Keratinocyte (primary cell): ENCODE measurements at regions not wholly inside any gene's neighbourhood (a gene's known extent, or its start where the extent isn't known, plus 50 kb on each side); places are given as distances from the start of the nearest gene placed in this dataset.

ENCODE experiments used
- CTCF ChIP-seq, 3 experiments: IDR thresholded peaks in 1 of 3; conservative IDR thresholded peaks in 1 of 3; optimal IDR thresholded peaks in 1 of 3; 2 replicates in 2 of 3; 3 replicates in 1 of 3; pipeline versions ENCODE3 to v1.5.1; 2011; ENCODE audit warnings: low read length in 3 of 3, mild to moderate bottlenecking in 3 of 3, moderate library complexity in 2 of 3, control low read depth in 1 of 3, inconsistent platforms in 1 of 3; ENCODE audit not compliant: insufficient read depth in 2 of 3; ENCODE audit errors: extremely low read depth in 1 of 3
- EZH2 ChIP-seq: IDR thresholded peaks from one replicate; pipeline ENCODE4 v1.6.1; 2012; ENCODE audit warnings: inconsistent platforms, mild to moderate bottlenecking, low read length, moderate library complexity

DNA sequence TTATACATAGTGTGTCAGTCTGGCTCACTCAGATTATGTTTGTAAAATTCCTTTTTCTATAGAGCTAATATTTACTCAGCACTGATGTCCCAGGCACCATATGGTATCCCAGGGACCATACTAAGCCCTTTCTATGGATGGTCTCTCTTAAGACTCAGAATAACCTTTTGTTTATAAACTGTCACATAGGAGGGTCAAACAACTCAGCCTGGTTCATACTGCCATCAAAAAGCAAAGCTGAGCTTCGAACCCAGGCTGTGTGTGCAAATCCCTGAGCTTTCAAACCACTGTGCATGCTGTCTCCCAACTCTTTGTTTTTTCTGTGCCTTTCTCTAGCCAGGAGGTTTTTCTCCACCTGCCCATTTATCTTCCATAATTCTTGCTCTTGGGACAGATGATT is 135.6 kb upstream of the ARHGAP5 start:
- TF ChIP-seq EZH2: no peak
- no peak for TF ChIP-seq CTCF (optimal IDR thresholded peaks at IDR 0.05 in 1 of 3, IDR thresholded peaks at IDR 0.05 in 1 of 3, conservative IDR thresholded peaks at IDR 0.05 in 1 of 3; ENCODE audit: extremely low read depth in 1 of 3, insufficient read depth in 2 of 3, low read length in 3 of 3)
